GM21515 (cell line): ENCODE measurements at regions not wholly inside any gene's neighbourhood (a gene's known extent, or its start where the extent isn't known, plus 50 kb on each side); places are given as distances from the start of the nearest gene placed in this dataset.

Source experiments
- ATAC-seq: cut with Tn5 transposase; IDR thresholded peaks from one replicate; pipeline ENCODE4 v1.9.1; 2021; ENCODE audit not compliant: unreplicated experiment

- no peak for ATAC-seq
Measured at GRCh38 chr5:4424895-4425294, 715.2 kb upstream of the ADAMTS16 start.

DNA sequence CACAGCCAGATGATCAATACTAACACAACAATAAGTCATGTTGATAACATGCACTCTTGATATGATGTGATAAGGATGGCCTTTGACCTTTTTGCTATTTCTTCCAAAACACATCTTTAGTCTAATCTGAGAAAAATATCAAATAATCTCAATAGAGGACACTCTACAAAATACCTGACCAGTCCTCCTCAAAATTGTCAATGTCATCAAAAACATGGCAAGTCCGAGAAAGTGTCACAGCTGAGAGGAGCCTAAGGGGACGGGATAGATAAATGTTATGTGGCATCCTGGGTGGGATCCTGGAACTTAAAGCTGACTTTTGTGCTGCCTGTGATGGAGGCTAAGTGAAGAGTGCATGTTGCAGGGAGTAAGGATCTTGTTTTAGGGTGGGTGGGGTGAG is 699.6 kb upstream of the ADAMTS16 start:
- no peak for ATAC-seq

- no peak for ATAC-seq
Measured at GRCh38 chr5:4442221-4442620, 697.9 kb upstream of the ADAMTS16 start.

- ATAC-seq: no peak
Measured at GRCh38 chr5:4447657-4448056, 692.5 kb upstream of the ADAMTS16 start.

GRCh38 chr5:4453655-4454054 is 686.5 kb upstream of the ADAMTS16 start:
- no peak for ATAC-seq

- ATAC-seq: no peak
Measured at GRCh38 chr5:4479426-4479825, 660.7 kb upstream of the ADAMTS16 start.

GRCh38 chr5:4480528-4481349 is 659.4 kb upstream of the ADAMTS16 start:
- ATAC-seq: no peak

DNA sequence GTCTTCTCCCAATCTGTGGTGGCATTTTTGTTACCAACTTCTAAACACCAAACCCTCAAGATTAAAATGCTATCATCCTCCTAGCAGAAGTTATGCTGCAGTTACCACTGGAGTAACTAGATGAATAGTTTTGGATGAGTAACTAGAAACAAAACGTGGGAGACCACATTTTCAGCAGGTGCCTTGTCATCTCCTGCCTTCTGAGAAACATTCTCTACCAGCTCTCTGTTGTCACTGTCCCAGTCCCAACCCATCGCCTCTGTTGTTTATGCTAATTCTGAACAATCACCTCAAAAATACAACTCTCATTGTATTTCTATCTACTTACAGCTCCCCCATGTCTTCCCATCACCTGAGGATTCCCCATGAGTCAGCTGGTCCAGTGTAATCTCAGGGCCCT is 652.5 kb upstream of the ADAMTS16 start:
- ATAC-seq: no peak

DNA sequence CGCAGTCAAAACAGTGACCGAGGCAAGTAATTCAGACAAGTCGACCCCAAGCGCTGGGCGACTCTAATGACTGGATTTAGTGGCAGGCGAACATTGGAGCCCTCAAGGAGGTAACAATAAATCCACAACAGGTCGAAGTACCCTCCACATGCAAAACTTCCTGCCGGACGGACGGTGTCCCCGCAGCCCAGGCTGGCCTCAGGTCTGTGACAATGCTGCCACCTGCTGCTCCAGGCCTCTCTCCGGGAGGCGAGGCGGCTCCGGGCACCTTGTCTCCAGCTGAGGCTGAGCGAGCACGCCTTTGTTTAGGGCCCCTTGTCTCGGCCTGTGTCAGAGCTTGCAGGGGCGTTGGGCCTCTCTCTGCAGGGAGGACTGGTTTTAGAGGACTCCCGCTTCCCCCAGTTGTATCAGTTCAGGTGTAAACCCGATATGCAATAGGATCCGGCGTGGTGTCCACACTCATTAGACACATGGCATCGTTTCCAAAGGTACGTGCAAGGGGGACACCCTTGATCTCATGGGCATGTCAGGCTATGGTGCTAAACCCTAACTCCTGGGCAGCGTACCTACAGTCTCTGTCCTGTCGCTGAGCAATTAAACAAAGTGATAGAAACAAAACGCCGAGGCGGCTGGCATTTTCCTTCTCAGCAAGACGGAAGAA is 628.0 kb upstream of the ADAMTS16 start:
- ATAC-seq: no peak

DNA sequence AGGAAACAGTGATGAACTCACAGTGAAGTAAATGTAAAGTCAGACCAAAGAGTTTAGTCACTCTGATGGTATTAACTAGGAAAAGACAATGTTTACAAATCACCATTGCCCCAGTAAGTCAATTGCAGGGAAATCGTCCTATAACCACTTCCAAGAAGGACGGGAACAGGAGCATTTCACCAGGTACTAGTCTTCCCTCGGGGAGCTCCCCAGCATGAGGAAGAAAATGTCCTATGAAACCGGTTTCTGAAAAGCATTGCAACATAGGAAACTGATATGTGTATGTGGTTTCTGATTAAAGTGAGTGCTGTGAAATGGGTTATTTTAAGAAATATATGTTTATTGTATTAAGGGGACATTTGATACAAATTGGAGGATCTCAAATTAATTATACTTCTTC is 626.7 kb upstream of the ADAMTS16 start:
- no peak for ATAC-seq

DNA sequence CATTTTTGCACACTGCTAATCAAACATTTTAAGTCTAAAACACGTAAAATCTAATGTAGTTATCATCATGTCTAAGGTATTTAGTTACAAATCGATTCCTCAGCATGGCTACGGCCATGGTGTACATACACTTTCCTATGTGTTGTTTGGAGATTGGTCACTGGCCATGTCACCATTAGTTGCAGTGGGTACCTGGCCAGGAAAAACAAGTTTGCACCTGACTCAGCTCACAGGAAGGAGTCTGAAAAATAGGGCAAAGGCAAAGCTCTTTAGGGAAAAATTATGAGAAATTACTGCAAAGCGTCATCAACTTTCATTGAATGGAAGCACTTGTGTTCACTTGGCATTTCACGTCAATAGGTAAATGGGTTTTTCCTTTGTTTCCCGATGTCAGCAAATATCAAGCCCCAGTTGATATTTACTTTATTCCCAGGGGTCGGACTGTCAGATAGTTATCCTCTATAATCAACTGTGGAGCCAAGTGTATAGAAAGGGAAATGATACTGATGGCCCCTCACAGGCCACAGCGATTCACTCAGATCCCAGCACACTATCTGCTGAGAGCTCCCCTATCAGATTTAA is 626.0 kb upstream of the ADAMTS16 start:
- no peak for ATAC-seq

GRCh38 chr5:4518903-4519672 is 621.0 kb upstream of the ADAMTS16 start:
- ATAC-seq: no peak

DNA sequence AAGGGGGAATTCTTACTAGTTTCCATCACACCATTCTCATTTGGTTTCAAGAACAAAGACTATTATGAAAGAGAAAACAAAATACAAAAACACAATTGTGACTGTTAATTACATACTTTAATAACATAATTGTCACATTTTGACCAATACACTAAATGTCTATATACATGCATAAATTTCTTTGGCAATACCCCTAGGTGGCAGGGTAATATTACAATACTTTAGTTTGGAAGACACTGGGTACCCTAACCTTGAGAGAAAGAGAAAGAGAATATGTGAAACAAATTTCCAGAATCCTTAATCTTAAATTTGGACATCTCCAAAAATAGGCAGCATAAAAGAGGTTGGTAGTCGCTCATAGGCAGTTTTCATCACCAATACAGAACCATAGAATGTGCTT is 619.6 kb upstream of the ADAMTS16 start:
- no peak for ATAC-seq

DNA sequence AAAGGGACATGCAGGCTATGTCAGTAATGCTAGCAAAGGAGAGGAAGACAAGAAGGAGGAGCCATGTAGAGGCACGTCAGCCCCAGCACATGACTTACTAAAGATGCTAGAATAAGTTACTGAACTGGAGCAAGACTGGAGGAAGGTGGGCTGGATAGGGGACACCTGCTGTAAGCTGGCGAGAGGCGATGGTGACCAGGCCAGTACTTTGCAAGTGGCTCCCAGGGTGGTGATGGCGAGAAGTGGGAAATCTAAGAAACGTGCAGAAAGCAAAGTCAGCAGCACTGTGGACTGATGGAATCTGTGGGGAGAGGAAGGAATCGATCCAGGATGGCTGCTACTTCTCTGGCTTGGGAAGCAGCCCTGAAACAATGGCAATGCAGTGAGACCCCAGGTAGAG is 617.1 kb upstream of the ADAMTS16 start:
- ATAC-seq: no peak

DNA sequence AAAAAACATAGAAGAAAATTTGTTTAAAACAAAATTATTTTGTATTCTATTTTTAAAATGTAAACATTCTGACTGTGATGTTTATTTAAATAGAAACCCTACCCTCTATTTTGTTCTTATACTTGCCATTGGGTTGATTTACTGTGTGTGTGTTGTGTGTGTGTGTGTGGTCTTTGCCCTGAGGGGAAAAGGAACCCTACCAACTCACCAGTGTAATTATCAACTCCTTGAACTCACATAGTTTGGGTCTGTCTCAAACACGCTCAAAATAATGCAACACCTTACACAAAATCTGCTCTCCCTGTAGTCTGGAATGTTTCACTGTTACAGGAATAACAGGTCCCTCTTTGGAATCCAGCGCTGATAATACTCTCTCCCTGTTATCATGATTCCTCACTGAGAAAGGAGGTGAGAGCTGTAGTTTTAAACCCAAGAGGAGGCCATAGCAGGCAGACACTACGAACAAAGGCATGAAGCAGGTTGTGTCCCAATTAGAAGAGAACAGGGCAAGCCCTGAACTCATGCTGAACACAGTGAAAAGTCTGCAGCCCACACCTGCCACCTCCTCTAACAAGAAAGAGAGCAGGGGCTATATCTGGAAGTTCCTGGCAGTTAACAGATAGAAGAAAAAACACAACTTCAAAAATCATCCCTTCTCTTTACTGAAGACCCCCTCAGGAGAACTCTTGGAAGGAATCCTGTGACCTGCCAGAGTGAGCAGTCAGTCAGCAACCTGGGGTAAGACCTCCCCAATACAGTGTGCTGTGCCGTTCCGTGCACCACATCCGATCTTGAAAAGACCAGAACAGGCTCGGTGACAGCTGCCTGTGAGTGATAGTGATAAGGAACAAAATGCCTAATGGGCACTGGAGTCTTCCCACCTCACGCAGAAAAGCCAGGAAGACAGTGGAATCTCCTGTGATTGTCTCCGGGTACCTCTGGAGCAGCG is 608.1 kb upstream of the ADAMTS16 start:
- ATAC-seq: no peak

- ATAC-seq: no peak
Measured at GRCh38 chr5:4532705-4533080, 607.4 kb upstream of the ADAMTS16 start.

DNA sequence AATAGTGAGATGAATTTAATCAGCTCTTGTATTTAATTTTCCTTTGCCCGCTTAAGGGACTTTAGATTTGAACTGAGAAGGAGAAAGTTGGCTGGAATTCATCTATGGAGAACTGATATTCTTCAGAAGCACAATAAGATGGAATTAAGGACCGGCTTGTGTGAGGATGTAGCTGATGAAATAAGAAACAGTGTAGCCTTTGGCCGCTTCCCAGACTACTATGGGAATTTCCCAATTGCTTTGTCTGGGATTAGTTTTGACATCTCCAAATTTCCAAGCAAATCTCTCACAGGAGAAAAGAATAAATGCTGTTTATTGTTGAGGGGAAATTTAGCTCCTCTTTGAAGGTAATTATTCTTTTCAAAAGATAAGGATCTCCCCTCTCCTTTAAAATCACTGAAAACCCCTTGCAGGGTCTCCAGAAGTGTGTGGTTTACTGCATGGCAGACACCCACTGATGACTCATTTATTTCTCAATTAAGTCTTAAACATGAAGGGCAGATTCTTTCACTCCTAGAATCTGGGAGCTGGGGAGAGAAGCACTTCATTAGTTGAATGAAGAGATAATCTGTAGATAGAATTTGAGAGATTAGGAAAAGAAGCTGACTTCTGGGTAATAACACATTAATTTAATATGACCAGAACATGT is 606.5 kb upstream of the ADAMTS16 start:
- ATAC-seq: no peak

GRCh38 chr5:4537489-4537888 is 602.6 kb upstream of the ADAMTS16 start:
- no peak for ATAC-seq

DNA sequence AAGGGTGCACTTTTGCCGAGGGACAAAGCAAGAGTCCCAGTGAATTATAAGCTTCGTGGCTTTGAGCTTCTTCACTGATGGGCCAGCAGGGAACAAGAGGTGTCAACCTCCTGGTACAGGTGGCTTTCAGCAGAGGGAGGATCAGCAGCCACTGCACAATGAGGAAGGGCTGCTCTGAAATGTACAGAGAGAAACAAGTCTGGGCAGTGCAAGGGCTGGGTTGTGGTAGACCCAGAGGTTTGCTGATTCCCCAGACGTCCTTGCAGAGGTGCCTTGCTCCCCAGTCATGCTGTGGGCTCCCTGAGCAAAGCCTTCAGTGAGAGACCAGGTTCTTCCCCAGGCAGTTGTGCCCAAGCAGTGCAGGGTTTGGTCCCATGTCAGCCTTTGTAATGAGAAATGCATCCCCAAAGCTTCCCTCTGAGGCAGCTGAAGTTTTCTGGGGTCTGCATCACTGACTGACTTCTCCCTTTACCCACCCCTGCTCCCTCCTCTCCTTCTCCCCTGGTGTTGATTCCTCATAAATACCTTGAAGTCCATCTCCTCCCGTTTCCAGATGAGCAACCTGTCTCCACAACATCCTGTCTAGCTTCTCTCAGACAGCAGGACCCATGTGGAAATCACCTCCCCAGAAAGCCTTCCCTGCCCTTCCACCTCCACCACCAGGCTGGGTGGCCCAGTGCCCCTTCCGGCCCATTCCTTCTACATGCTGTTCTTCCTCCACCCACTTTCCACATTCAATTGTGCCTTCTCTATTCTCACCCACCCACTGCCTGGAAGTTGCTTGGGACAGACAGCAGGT is 599.6 kb upstream of the ADAMTS16 start:
- ATAC-seq: no peak
